HG03442 (cell line): ENCODE measurements at regions not wholly inside any gene's neighbourhood (a gene's known extent, or its start where the extent isn't known, plus 50 kb on each side); places are given as distances from the start of the nearest gene placed in this dataset.

Experiments used
- ATAC-seq: cut with Tn5 transposase; IDR thresholded peaks from one replicate; pipeline ENCODE4 v1.9.1; 2021; ENCODE audit warnings: mild to moderate bottlenecking, moderate library complexity; ENCODE audit not compliant: unreplicated experiment

DNA sequence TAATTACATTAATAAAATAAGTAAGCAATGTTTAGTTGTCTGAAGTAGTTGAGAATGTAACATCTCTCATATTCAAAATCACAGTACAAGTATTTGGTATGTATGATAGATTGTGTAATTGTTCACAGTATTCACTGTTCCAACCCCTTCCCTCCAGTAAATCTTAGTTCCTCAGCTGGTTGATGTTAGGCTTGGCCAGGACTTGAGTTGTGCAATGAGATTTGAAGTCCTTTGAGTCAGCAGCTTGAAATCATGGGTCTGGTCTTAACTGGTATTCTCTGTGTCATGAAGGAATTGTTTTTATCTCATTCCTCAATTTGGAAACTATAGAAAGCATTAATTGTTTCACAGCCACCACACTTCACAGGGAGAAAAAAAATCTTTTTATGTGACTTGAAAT is 477.1 kb downstream of the FSCB start:
- no peak for ATAC-seq

DNA sequence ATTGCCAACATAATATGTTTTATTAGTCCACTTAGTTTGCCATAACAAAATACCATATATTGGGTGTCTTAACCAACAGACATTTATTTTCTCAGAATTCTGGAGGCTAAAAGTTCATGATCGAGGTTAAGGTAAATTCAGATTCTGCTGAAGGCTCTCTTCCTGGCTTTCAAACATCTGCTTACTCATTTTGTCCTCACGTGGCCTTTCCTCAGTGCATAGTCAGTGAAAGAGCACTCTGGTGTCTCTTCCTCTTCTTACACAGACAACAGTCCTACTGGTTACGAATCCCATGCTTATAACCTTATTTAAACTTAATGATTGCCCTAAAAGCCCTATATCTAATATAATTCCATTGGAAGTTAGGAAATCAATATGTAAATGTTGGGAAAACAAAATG is 479.7 kb downstream of the FSCB start:
- no peak for ATAC-seq

DNA sequence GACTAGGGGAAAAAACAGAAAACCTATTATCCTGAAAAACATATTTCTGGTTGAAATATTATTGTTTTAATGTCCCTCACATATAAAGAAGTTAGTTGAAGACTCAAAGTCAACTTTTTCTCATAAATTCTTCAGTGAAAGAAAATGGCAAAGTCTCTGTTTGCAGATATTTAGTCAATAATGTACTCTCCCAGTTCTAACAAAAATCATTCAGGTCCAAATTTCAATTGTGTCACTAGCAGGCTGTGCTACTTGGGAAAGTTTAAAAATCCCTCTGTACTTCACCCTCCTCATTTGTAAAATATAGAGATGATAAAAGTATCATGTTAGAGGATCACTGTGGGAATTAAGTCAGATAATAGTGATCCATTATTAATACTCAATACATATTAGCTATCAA is 496.5 kb downstream of the FSCB start:
- no peak for ATAC-seq

DNA sequence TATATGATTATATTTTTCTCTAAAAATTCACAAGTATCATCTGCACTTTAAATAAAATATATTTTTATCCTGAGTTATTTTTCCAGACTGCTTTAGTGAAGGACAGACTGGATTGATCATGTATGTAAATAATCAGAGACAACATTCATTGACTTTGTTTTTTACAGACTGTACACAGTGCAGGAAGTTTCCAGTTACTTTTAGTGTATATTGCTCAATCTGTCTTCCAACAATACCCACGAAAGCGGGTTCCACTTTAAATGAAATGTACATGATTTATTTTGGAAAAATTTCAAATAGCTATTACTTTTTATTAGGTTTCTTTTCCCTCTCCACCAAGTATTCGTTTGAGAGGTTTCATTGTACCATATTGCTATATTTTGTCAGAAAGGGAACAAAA is 497.0 kb downstream of the FSCB start:
- no peak for ATAC-seq

DNA sequence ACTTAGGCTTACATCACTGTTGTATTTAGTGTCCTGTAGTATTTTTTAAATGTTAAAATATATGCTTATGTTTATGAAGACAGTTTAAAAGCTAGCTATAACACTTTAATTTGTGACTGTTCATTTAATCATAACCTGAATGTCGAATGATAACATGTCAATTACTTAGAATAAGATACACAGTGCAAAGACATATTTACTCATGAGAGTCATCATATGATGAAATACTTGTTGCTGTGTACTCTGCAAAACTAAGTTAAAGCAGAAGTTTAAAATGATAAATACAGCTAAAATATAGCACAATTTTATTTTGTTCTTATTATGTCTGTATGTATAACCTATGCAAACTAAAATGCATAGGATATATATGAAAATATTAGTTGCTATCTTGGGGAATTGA is 497.4 kb downstream of the FSCB start:
- ATAC-seq = no peak

DNA sequence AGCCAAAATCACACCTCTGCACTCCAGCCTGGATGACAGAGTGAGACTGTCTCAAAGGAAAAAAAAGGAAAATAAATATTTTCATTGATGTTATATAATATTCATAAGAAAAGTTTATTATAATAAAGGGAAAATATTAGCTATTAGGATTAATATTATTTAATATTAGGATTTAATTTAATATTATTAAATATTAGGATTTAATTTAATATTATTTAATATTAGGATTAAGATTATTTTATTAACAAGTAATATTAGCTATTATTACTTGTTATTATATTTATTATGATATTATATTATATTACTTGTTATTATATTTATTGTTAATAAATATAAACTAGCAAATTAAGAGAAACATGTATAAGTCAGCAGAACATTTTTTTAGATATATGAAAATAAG is 518.1 kb downstream of the FSCB start:
- ATAC-seq = no peak

DNA sequence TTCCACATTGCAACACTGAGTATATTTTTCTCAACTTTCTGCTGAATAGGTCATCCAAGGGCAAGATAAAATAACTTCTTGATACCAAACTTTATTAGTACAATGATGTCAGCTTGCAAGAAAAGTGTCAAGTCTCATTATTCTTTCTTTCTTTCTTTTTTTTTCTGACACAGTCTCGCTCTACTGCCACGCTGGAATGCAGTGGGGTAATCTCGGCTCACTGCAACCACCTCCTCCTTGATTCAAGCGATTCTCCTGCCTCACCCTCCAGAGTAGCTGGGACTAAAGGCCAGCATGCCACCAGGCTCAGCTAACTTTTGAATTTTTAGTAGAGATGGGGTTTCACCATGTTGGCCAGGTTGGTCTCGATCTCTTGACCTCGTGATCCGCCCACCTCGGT is 523.4 kb downstream of the FSCB start:
- no peak for ATAC-seq

DNA sequence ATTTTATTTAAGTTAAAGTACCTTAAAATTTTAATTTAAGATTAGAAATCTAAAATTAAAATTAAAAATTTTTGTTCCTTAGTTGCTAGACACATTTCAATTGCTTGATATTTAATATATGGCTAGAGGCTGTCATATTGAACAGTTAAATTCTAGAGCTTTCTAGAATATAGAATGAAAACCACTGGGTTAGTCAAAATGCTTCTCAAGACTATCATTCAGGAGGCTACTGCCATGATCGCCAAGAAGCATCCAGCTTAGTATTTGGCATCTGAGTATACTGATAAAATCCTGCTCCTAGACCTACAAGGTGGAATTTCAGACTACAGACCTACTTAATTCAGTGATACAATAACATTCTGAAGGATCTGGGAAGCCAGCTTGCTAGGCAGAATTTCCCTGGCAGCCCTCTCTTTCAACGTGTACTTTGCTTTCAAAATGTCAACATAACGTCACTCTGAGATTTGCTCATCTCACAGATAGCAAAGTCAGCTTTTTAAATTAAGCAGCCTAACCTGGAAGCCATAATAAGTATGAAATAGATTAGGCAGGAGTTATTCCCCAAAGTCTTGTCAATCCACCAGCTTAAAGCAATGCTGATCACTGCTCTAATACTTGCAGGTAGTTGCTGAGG is 525.8 kb downstream of the FSCB start:
- ATAC-seq = no peak

DNA sequence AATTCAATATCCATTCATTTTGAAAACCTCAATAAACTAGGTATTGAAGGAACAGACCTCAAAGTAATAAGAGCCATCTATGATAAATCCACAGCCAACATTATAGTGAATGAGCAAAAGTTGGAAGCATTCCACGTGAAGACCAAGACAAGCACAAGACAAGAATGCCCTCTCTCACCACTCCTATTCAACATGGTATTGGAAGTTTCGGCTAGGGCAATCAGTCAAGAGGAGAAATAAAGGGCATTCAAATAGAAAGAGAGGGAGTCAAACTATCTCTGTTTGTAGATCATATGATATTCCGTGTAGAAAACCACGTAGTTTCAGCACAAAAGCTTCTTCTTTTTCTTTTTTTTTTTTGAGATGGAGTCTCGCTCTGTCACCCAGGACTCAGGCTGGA is 550.3 kb downstream of the FSCB start:
- ATAC-seq = no peak

DNA sequence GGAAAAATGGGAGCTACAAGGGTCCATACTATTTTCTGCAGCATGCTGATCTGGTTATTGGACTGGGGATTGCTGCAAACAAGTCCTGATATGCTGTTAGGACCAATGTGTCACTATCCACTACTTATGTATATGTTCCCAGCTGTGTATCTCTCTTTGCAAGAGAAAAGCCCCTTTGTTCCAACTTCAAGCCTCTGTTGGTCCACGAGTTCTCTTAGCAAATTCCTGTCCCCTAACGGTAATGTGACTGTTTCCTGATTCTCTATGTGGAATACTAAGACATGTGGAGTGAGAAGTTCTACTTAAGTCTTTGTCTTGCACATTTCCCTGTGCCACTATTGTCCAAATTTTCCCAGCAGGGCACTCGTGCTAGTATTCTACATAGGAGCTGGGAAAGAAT is 557.7 kb downstream of the FSCB start:
- no peak for ATAC-seq

DNA sequence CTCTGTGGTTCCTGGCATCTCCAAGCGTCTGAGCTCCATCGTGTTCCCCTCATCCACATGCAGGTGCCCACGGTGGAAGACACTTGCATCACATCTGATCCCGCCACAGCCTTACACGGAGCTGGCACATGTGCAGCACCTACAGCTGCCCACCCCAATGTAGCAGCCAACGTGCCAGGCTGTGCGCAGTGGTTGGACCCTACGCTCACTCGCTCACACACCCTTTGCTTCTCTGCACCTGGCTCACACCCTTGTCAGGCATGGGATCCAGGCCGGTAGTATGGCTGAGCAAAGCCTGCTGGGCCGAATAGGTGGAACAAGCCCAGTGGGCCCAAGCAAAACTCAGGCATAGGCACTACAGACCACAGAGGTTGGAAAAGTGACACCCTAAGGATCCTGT is 567.2 kb downstream of the FSCB start:
- ATAC-seq = no peak

DNA sequence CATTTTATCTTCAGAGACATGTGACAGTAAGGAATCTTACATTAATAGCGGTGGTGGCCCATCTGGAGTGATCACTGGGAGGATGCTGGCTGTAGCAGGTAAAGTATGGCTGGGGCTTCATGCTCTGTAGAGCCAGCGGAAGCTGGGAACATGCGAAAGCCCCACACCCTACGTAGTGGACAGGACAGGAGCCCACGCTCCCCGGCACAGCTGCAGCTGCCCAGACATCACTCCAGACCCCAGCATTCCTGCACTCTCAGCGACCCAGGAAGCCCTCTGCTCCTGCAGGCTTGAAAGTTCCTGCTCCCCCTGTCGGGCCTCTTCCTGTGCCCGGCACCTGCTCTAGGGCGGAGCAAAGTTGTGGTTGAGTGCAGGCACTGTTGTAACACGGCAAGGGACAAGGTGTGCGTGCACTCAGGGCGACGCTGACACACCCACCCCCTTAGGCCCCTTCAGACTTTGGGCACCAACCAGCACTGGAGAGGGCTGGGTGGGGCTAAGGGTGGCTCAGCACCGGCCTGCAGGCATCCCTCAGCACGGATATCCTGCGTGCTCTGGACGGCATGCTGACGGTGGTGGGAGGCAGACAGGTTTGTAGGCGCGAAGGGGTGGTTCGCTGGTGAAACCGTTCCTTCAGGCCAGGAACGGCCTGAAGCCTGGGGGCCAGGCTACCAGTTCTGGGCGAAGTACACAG is 568.3 kb downstream of the FSCB start:
- ATAC-seq = no peak

DNA sequence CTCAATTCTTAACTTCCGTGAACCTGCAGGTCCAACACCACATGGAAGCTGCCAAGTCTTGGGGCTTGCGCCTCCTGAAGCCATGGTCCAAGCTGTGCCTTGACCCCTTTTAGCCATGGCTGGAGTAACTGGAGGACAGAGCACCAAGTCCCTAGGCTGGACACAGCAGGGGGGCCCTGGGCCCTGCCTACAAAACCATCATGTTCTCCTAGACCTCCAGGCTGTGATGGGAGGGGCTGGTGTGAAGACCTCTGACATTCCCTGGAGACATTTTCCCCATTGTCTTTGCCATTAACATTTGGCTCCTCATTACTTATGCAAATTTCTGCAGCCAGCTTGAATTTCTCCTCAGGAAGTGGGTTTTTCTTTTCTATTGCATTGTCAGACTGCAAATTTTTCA is 570.1 kb downstream of the FSCB start:
- ATAC-seq = no peak

DNA sequence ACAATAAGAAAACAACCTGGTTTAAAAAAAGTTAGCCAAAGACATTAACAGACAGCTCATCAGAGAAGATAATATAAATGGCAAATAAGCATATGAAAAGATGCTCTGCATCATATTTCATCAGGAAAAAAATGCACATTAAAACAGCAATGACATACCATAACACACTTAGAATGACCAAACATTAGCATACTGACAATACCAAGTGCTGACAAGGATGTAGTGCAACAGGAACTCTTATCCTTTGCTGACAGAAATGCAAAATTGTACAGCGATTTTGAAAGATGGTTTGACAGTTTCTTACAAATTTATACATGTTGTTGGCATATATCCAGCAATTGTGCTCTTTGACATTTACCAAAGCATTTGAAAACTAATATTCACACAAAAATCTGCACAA is 573.0 kb downstream of the FSCB start:
- ATAC-seq = no peak

DNA sequence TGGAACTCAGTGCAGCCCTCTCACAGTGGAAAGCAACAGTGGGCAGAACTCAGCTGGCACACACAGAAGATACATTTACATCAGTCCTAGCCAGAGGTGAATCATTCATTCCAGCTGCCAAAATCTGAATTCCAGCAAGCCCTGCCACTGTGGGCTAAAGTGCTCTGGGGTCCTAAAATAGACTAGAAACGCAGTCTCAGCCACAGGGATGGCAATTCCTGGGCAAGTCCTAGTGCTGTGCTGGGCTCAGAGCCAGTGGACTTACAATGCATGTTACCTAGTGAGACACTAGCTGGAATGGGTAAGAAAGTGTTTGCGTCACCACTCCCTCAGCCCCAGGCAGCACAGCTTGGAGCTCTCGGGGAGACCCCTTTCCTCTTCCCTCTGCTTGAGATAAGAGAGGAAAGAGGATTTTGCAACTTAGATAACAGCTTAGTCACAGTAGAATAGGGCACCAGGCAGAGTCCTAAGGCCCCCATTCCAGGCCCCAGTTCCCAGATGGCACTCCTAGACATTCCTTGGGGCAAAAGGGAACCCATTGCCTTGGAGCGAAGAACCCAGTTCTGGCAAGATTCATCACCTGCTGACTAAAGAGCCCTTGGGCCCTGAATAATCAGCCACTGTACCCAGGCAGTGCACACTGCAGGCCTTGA is 592.9 kb downstream of the FSCB start:
- no peak for ATAC-seq

DNA sequence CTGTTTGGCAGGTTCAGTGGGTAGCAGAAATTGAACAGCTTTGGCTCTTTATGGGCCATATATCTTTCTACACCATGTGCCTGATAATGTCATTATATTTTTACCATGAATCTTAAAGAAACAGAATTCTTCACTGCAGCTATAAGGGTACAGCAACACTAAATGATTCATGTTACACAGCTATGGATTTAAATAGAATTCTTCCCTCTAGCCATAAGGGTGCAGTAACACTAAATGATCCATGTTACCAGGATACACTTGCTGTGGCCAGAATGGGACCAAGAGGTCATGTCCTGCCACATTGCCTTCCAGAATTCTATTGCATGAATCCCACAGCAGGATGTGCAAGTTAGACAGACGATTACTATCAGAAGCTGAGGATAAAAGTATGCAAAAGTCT is 603.9 kb downstream of the FSCB start:
- no peak for ATAC-seq

DNA sequence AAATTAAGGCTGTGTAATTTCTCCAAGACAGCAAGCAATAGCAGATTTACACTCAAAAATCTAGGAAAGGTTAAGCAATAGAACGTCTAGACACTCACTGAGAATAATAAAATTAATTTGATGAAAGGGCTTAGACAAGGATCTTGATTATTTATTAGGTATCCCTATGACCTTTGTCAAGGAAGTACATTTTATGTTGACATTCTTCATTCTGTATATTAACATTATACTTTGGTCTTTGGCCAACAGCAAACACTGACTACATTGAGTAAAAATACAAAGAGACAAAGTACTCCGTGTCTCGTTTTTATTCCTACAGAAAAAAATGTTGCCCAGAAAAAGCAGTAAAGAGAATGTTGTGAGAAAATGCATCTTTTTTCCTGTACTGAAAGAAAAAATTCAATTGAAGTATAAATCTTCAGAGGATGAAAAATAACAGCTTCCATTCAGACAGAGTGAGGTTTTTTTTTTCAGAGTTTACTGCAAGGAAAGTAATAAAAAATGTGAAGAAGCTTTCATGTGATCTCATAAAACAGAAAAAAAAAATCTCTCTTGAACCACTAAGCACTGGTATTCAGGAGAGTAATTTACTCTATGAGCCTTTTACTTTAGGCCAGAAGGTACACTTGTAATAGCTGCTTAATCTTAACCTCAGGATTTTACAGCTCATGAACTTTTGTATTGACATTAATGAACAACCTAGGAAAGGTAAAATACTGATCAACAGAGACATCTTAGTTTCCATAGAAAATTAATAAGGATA is 605.0 kb downstream of the FSCB start:
- ATAC-seq = no peak

DNA sequence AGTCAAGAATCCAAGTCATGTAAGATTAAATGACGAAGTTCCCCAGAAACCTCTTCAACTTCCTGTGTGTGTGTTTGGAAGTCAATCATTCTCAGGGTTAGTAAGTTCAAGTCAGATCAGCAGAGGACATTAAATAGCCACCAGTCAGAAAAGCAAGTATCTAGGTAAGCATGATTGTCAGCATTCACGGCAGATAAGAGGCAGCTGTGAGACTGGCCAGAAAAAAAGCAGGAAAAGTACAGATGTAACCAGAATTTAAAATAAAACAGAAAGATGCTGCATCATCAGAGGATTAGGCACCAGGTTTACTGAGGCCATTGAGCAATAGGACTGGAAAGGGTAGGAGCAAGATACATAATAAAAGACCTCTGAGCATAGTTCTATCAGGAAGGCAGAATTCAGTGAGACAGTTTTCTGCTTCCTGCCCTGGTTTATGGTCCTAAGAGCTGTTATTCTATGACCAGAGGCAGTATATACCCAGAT is 606.9 kb downstream of the FSCB start:
- ATAC-seq = no peak

DNA sequence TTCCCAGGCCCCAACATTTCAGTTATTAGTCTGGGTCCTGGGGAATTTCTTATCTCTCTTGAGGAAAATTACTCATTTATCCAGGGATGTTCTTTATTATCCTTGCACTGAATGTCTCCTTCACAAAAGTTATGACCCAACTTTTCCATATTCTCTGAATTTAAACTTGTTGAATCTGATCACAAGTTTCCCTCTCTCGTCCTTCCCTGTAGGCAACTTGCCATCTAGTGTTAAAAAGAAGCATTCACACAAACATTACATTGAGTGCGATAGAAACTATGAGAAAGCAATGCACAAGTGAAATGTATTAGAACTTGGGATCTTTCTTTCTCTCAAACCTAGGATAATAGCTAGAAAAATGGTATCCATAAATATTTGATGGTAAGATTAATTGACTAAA is 608.4 kb downstream of the FSCB start:
- ATAC-seq = no peak

DNA sequence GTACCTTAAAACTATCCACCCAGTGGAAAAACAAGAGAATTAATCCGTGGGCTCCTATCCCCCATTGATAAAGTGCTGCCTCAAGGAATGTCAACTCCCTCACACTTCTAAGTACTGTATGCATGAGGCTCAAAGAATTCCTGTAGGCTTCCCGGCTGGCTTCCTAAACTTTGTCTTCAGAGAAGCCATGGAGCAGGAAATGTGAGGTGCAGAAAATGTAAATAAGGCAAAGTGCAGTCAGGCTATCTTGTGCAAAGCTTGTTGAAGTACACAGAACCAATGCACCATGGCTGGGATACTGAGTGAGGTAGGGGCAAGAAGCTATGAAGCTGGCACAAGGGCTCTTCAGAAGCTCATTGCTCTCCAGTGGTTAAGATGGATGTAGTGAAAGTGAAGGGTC is 611.0 kb downstream of the FSCB start:
- no peak for ATAC-seq

DNA sequence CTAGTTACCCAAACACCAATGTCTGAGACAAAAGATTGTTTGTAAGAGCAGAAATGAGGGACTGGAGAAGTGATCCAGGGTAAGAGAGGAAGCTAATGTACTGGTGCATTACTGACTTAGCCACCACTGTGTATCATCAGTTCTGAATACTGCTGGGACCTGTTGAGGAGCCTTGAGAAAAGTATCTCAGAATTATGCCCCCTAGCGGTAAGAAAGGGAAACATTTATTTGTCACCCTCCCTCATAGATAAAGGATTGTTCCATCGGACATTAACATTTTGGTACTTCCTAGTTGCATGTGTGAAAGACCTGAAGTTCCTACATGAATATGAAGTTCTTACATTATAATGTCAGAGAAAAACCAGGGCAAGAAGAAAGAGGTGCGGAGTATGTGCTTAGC is 612.5 kb downstream of the FSCB start:
- ATAC-seq = peak; percentile 85

DNA sequence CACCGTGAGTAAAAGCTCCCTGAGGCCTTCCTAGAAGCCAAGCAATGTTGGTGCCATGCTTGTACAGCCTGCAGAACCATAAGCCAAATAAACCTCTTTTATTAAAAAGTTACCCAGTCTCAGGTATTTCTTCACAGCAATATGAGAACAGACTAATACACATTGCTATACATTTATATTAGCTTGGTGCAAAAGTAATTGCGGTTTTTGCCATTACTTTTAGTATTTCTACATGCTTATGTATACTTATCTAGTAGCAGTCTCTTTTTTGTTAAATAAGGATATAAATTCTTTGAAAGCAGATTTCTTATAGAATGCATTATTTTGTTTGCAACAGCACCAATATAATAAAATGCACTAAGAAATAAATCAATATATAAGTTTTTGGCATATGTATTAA is 619.6 kb downstream of the FSCB start:
- ATAC-seq = no peak
